SK-N-SH treated with all-trans-retinoic acid at 6 μM for 48 hours (cell line): ENCODE measurements at regions not wholly inside any gene's neighbourhood (a gene's known extent, or its start where the extent isn't known, plus 50 kb on each side); places are given as distances from the start of the nearest gene placed in this dataset.

Experiments
- ATAC-seq: fragments of 200-7000 bp; cut with Tn5 transposase; 3 replicates; pipeline ENCODE4 v1.9.1; 2020; ENCODE audit warnings: mild to moderate bottlenecking, moderate library complexity
- ARNTL ChIP-seq: fragments of 450-650 bp; formaldehyde crosslinking; IDR thresholded peaks from 2 replicates; pipeline ENCODE4 v1.5.0; 2020; ENCODE audit warnings: low read depth, mild to moderate bottlenecking, moderate library complexity, borderline replicate concordance
- BACH2 ChIP-seq: fragments of 250-450 bp; sonication (Bioruptor Pico); IDR thresholded peaks from 2 replicates; pipeline ENCODE4 v1.9.0; 2021; ENCODE audit warnings: mild to moderate bottlenecking, borderline replicate concordance
- ESRRG ChIP-seq: fragments of 250-450 bp; sonication (Bioruptor Pico); IDR thresholded peaks from 2 replicates; pipeline ENCODE4 v1.6.1; 2021; ENCODE audit warnings: mild to moderate bottlenecking
- GLIS3 ChIP-seq: fragments of 250-450 bp; sonication (Bioruptor Pico); IDR thresholded peaks from 2 replicates; pipeline ENCODE4 v1.5.0; 2020; ENCODE audit warnings: mild to moderate bottlenecking, moderate library complexity
- ISL1 ChIP-seq: fragments of 250-450 bp; sonication (Bioruptor Pico); IDR thresholded peaks from 2 replicates; pipeline ENCODE4 v2.1.2; 2022; ENCODE audit warnings: mild to moderate bottlenecking, moderate library complexity
- OSR1 ChIP-seq: fragments of 250-450 bp; sonication (Bioruptor Pico); IDR thresholded peaks from 2 replicates; pipeline ENCODE4 v1.8.0; 2022; ENCODE audit warnings: moderate library complexity, mild to moderate bottlenecking, inconsistent platforms
- PPARA ChIP-seq: fragments of 250-450 bp; sonication (Bioruptor Pico); IDR thresholded peaks from 2 replicates; pipeline ENCODE4 v1.5.0; 2020; ENCODE audit warnings: mild to moderate bottlenecking, borderline replicate concordance
- RARB ChIP-seq: fragments of 250-450 bp; sonication (Bioruptor Pico); IDR thresholded peaks from 2 replicates; pipeline ENCODE4 v1.8.0; 2021; ENCODE audit warnings: mild to moderate bottlenecking, moderate library complexity
- SNAI2 ChIP-seq: fragments of 250-450 bp; sonication (Bioruptor Pico); IDR thresholded peaks from 2 replicates; pipeline ENCODE4 v1.5.0; 2020; ENCODE audit warnings: mild to moderate bottlenecking, moderate library complexity
- TCF4 ChIP-seq: fragments of 250-450 bp; sonication (Bioruptor Pico); IDR thresholded peaks from 2 replicates; pipeline ENCODE4 v1.8.0; 2021; ENCODE audit warnings: mild to moderate bottlenecking, moderate library complexity, borderline replicate concordance
- TOX ChIP-seq: fragments of 250-450 bp; sonication (Bioruptor Pico); IDR thresholded peaks from 2 replicates; pipeline ENCODE4 v1.8.0; 2021; ENCODE audit warnings: mild to moderate bottlenecking, moderate library complexity, borderline replicate concordance
- ZC3H10 ChIP-seq: fragments of 250-450 bp; sonication (Bioruptor Pico); IDR thresholded peaks from 2 replicates; pipeline ENCODE4 v1.5.1; 2021; ENCODE audit warnings: mild to moderate bottlenecking, moderate library complexity
- ZFP3 ChIP-seq: fragments of 250-450 bp; sonication (Bioruptor Pico); IDR thresholded peaks from 2 replicates; pipeline ENCODE4 v1.5.0; 2020; ENCODE audit warnings: mild to moderate bottlenecking, moderate library complexity
- ZFP30 ChIP-seq: fragments of 450-650 bp; formaldehyde crosslinking; IDR thresholded peaks from 2 replicates; pipeline ENCODE4 v1.5.0; 2022; ENCODE audit warnings: mild to moderate bottlenecking, moderate library complexity
- ZNF565 ChIP-seq: fragments of 450-650 bp; formaldehyde crosslinking; conservative IDR thresholded peaks from 2 replicates; pipeline ENCODE4 v1.5.0; 2020; ENCODE audit warnings: low read depth, mild to moderate bottlenecking, moderate library complexity
- TF ChIP-seq, protein P1 (sequence below): fragments of 250-450 bp; sonication (Bioruptor Pico); IDR thresholded peaks from 2 replicates; pipeline ENCODE4 v1.5.0; 2020; ENCODE audit warnings: mild to moderate bottlenecking, moderate library complexity
- TF ChIP-seq, protein P2 (sequence below): fragments of 250-450 bp; sonication (Bioruptor Pico); IDR thresholded peaks from 2 replicates; pipeline ENCODE4 v1.5.1; 2020; ENCODE audit warnings: low read depth, mild to moderate bottlenecking, moderate library complexity
- TF ChIP-seq, protein P3 (sequence below): fragments of 250-450 bp; sonication (Bioruptor Pico); IDR thresholded peaks from 2 replicates; pipeline ENCODE4 v1.8.0; 2021; ENCODE audit warnings: low read depth, mild to moderate bottlenecking, moderate library complexity, borderline replicate concordance
- TF ChIP-seq, protein P4 (sequence below): fragments of 250-450 bp; sonication (Bioruptor Pico); IDR thresholded peaks from 2 replicates; pipeline ENCODE4 v1.5.1; 2021; ENCODE audit warnings: mild to moderate bottlenecking, moderate library complexity

DNA sequence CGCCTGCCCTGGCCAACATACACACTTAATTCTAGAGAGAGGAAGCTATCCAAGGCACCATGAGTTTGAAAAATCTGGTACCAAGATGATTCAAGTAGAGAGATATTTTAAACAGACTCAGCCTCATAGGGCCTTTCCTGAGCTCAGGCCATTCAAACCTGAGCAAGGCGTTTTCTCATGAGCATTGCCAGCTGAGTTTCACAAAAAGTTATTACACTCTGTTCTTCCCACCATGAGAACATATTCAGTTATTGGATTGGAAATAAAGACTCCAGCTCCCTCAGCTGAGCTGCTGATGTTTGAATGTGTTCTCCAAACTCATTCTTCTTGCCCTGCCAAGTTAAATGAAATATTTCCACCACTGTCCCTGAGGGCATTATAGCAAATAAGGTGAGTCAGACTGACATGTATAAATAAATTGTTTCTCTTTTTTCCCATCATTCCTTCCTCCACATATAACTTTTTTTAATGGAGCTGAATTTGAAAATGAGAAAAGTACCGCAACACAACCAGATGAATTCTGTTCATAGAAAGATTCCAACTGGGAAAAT, 429.6 kb downstream of the RAB28 start (continued):
- TF ChIP-seq, protein P1, sequence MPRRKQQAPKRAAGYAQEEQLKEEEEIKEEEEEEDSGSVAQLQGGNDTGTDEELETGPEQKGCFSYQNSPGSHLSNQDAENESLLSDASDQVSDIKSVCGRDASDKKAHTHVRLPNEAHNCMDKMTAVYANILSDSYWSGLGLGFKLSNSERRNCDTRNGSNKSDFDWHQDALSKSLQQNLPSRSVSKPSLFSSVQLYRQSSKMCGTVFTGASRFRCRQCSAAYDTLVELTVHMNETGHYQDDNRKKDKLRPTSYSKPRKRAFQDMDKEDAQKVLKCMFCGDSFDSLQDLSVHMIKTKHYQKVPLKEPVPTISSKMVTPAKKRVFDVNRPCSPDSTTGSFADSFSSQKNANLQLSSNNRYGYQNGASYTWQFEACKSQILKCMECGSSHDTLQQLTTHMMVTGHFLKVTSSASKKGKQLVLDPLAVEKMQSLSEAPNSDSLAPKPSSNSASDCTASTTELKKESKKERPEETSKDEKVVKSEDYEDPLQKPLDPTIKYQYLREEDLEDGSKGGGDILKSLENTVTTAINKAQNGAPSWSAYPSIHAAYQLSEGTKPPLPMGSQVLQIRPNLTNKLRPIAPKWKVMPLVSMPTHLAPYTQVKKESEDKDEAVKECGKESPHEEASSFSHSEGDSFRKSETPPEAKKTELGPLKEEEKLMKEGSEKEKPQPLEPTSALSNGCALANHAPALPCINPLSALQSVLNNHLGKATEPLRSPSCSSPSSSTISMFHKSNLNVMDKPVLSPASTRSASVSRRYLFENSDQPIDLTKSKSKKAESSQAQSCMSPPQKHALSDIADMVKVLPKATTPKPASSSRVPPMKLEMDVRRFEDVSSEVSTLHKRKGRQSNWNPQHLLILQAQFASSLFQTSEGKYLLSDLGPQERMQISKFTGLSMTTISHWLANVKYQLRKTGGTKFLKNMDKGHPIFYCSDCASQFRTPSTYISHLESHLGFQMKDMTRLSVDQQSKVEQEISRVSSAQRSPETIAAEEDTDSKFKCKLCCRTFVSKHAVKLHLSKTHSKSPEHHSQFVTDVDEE, result no peak
- TF ChIP-seq TCF4 (CRISPR knock-in tag), result no peak

DNA sequence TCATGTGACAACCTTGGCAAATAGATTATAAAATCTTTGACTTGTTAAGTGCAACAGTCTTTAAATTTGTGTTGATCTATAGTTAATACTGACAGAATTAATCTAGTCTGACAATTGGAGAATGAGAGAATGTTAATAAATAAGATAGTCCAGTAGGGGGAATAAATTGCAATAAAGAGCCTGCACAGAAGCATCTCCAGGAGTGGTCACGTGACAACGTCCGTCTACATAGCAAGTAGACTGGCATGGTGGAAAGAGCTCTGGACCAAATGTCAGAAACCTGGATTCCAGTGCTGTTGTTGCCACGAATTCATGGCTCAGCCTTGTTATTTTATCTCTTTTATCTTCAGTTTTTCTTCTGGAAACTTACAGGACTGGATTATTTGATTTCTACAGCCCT, 436.5 kb downstream of the RAB28 start:
- TF ChIP-seq ESRRG (CRISPR knock-in tag) (no peak), ZC3H10 (CRISPR knock-in tag) (no peak), RARB (no peak), ZFP3 (no peak), TCF4 (CRISPR knock-in tag) (no peak), BACH2 (CRISPR knock-in tag) (no peak), ISL1 (CRISPR knock-in tag) (no peak), OSR1 (CRISPR knock-in tag) (no peak), ZFP30 (no peak), PPARA (CRISPR knock-in tag) (no peak)
- TF ChIP-seq, protein P2, sequence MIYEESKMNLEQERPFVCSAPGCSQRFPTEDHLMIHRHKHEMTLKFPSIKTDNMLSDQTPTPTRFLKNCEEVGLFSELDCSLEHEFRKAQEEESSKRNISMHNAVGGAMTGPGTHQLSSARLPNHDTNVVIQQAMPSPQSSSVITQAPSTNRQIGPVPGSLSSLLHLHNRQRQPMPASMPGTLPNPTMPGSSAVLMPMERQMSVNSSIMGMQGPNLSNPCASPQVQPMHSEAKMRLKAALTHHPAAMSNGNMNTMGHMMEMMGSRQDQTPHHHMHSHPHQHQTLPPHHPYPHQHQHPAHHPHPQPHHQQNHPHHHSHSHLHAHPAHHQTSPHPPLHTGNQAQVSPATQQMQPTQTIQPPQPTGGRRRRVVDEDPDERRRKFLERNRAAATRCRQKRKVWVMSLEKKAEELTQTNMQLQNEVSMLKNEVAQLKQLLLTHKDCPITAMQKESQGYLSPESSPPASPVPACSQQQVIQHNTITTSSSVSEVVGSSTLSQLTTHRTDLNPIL (CRISPR knock-in tag), result no peak
- TF ChIP-seq, protein P3, sequence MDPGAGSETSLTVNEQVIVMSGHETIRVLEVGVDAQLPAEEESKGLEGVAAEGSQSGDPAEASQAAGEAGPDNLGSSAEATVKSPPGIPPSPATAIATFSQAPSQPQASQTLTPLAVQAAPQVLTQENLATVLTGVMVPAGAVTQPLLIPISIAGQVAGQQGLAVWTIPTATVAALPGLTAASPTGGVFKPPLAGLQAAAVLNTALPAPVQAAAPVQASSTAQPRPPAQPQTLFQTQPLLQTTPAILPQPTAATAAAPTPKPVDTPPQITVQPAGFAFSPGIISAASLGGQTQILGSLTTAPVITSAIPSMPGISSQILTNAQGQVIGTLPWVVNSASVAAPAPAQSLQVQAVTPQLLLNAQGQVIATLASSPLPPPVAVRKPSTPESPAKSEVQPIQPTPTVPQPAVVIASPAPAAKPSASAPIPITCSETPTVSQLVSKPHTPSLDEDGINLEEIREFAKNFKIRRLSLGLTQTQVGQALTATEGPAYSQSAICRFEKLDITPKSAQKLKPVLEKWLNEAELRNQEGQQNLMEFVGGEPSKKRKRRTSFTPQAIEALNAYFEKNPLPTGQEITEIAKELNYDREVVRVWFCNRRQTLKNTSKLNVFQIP (CRISPR knock-in tag), result no peak
- no peak for ATAC-seq

DNA sequence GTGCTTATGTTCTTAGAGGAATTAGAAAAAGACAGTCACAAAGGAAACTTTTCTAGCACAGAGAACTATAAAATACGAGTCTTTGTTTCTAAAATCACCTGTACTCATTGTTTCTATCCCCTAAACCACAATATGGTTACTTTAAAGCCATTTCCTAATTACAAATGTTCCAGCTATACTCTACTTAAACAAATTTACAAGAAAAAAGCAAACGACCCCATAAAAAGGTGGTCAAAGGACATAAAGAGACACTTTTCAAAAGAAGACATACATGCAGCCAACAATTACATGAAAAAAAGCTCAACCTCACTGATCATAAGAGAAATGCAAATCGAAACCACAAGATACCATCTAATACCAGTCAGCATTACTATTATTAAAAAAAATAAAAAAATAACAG, 447.3 kb downstream of the RAB28 start:
- TF ChIP-seq, protein P4, sequence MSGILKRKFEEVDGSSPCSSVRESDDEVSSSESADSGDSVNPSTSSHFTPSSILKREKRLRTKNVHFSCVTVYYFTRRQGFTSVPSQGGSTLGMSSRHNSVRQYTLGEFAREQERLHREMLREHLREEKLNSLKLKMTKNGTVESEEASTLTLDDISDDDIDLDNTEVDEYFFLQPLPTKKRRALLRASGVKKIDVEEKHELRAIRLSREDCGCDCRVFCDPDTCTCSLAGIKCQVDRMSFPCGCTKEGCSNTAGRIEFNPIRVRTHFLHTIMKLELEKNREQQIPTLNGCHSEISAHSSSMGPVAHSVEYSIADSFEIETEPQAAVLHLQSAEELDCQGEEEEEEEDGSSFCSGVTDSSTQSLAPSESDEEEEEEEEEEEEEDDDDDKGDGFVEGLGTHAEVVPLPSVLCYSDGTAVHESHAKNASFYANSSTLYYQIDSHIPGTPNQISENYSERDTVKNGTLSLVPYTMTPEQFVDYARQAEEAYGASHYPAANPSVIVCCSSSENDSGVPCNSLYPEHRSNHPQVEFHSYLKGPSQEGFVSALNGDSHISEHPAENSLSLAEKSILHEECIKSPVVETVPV (CRISPR knock-in tag), result no peak
- TF ChIP-seq TOX (CRISPR knock-in tag) (no peak), RARB (no peak), ZNF565 (CRISPR knock-in tag) (no peak), GLIS3 (CRISPR knock-in tag) (no peak), ARNTL (CRISPR knock-in tag) (no peak), ZFP3 (no peak), SNAI2 (no peak), ZFP30 (no peak), ZC3H10 (CRISPR knock-in tag) (no peak)
- TF ChIP-seq, protein P2 (CRISPR knock-in tag), result no peak
- TF ChIP-seq, protein P1, result no peak
- TF ChIP-seq, protein P3 (CRISPR knock-in tag), result no peak
- ATAC-seq, result no peak
